Bronchial epithelial cell (primary cell): ENCODE measurements at regions not wholly inside any gene's neighbourhood (a gene's known extent, or its start where the extent isn't known, plus 50 kb on each side); places are given as distances from the start of the nearest gene placed in this dataset.

ENCODE experiments used
- DNase-seq: peaks from one replicate; pipeline ENCODE4 v3.0.0-alpha.2; 2010; ENCODE audit warnings: low read depth
- FAIRE-seq: peaks from 2 replicates; lab custom pipeline; 2011; peaks lifted over from hg19 to GRCh38; lab: Jason Lieb, UNC
- H3K27me3 ChIP-seq: 2 replicates; pipeline ENCODE4 v1.5.1; 2011; ENCODE audit warnings: low read length; ENCODE audit not compliant: control insufficient read depth, insufficient read depth
- H3K36me3 ChIP-seq: 2 replicates; pipeline ENCODE4 v1.5.1; 2011; ENCODE audit warnings: low read length; ENCODE audit not compliant: control insufficient read depth, insufficient read depth
- H3K4me3 ChIP-seq: 2 replicates; pipeline ENCODE4 v1.5.1; 2011; ENCODE audit warnings: mild to moderate bottlenecking, low read depth, low read length, control low read depth
- TF ChIP-seq, protein P1 (sequence below): IDR thresholded peaks from 2 replicates; pipeline ENCODE4 v1.5.1; 2011; ENCODE audit warnings: mild to moderate bottlenecking, moderate library complexity, low read length, control low read depth, inconsistent platforms; ENCODE audit not compliant: insufficient read depth, severe bottlenecking

DNA sequence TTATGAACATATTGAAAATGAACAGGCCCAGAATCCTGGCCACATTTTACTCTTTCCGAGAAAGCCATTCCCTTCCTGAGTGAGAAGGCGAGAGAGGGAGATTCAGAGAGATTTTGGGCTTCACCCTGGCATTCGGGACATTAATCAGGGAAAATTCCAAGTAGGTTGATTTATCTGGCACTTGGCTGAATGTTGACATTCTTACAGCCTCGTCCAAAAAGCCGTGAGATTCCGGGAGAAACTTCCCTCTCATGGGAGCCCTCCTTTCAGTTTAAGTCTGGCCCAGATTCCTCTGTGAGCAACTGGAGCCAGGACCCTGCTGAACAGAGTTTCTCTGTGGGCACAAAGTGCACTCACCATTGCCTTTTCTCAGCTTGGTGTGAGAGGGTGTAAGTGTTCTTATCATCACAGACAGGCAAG lies 129.2 kb upstream of the PEG3 start:
- FAIRE-seq, result no peak
- no peak for DNase-seq
- Histone ChIP-seq H3K27me3 (no peaks in the 10 kb centered on the region), H3K36me3 (no peaks in the 10 kb centered on the region), H3K4me3 (no peak overlapping the region)
- TF ChIP-seq, protein P1, sequence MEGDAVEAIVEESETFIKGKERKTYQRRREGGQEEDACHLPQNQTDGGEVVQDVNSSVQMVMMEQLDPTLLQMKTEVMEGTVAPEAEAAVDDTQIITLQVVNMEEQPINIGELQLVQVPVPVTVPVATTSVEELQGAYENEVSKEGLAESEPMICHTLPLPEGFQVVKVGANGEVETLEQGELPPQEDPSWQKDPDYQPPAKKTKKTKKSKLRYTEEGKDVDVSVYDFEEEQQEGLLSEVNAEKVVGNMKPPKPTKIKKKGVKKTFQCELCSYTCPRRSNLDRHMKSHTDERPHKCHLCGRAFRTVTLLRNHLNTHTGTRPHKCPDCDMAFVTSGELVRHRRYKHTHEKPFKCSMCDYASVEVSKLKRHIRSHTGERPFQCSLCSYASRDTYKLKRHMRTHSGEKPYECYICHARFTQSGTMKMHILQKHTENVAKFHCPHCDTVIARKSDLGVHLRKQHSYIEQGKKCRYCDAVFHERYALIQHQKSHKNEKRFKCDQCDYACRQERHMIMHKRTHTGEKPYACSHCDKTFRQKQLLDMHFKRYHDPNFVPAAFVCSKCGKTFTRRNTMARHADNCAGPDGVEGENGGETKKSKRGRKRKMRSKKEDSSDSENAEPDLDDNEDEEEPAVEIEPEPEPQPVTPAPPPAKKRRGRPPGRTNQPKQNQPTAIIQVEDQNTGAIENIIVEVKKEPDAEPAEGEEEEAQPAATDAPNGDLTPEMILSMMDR, result no peak

DNA sequence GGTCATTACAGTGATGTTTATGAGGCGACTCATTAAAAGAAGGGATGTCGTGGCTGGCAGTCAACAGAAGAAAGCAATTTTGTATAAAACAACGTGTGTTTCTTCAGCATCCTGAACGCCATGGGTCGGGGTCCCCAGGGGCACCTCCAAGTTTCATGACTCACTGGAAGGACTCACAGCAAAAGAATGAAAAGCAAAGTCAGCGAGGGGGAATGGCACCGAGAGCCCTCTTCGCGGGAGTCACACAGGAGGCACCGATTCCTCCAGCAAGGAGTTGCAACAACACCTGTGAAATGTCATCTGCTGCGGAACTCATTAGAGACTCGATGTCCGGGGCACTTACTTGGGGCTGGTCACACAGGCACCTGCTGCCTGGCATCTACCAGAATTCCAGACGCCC lies 130.7 kb upstream of the PEG3 start:
- Histone ChIP-seq H3K4me3 (no peak overlapping the region), H3K27me3 (no peaks in the 10 kb centered on the region), H3K36me3 (no peaks in the 10 kb centered on the region)
- TF ChIP-seq, protein P1, result no peak
- FAIRE-seq (no peak), DNase-seq (no peak)

DNA sequence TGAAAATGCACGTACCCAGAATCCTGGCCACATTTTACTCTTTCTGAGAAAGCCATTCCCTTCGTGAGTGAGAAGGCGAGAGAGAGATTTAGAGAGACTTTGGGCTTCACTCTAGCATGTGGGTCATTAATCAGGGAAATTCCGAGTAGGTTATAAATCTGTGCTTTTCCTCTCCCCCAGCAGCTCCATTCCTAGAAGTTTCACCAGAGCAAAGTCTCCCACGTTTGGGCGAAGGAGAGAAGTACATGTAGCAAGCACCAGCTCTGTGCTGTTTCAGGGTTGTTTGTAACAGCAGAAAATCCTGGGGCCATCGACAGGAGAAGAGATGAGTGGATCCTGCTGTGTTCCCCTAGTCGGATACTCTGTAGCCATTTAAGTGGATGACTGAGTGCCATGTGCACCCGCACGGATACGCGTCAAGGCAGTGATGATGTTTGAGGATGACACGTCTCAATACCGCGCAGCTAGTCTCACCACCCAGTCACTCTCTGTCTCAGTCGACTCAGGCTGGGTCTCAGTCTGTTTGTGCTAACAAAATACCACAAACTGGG lies 131.8 kb upstream of the PEG3 start:
- no peak for FAIRE-seq
- DNase-seq, result no peak
- TF ChIP-seq, protein P1, result no peak
- Histone ChIP-seq H3K27me3 (no peaks in the 10 kb centered on the region), H3K4me3 (no peak overlapping the region), H3K36me3 (no peaks in the 10 kb centered on the region)

DNA sequence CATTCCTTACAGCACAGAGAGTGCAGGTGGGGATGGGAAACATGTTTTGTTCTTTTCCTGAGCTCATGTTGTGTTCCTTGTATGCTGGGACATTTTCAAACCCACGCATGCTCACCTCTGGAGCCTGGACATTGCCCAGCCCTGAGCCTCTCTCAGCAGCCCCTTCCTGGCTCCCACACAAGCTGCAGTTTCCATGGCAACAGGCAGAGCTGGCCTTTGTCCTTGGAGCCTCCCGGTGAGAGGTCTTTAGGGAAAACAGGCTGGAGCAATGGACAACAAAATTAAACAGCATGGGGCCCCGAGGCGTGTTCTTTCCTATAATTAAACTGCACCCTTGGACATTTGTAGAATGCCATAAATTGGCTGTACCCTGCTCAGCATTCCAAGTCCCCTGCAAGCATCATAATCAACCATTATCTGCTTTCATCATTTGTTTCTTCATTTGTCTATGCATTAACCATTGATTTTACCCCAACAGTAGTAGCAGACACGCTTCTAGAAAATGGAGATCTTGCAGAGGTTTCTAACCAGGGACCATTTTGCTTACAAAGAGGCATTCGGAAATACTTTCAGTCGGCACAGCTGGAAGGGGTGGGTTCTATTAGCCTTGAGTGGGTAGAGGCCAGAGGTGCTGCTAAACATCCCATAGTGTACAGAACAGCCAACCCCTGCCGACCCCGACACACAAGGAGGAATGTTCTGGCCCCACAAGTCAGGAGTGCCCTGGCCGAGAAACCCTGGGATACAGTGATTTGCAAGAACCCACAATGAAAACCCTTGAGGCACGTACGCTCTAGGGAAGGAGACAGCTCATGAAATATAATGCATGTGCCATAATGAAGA lies 133.4 kb upstream of the PEG3 start:
- FAIRE-seq, result no peak

DNA sequence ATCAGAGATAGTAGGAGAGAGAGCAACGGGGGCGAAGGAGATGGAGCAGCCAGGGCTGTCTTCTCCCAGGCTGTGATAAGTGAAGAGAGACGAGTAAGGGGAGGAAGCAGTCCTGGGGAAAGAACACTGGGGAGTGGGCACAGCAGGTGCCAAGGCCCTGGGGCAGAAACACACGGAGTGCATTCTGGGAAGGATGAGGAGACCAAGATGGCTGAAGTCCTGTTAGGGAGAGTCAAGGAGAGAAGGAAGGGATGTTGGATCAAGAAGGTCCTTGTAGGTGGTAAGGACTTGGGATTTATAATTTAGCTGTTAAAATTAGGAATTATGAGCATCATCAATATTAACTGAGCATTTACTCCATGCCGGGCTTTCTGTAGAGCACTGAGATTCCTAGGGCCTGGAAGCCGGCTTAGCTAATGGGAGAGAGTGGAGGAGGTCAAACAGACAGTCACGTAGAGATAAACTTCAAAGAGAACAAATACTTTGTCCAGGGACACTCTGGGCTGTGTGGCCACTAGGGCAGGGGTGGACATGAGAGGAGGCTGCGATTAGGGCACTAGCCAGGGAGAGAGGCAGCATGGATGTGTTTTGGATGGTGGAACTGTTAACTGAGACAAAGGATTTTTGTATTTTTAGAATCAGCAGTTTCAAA lies 134.2 kb upstream of the PEG3 start:
- DNase-seq (no peak), FAIRE-seq (no peak)
- no peaks in the 10 kb centered on the region for H3K27me3 ChIP-seq
- no peak overlapping the region for H3K4me3 ChIP-seq
- TF ChIP-seq, protein P1, result no peak
- no peaks in the 10 kb centered on the region for H3K36me3 ChIP-seq

More for the DNA sequence above, 133.4 kb upstream of the PEG3 start:
- no peak for DNase-seq
- no peaks in the 10 kb centered on the region for H3K27me3 ChIP-seq
- no peak overlapping the region for H3K4me3 ChIP-seq
- TF ChIP-seq, protein P1, result no peak
- H3K36me3 ChIP-seq, result no peaks in the 10 kb centered on the region
